ENCODE measurements at regions not wholly inside any gene's neighbourhood (a gene's known extent, or its start where the extent isn't known, plus 50 kb on each side); places are given as distances from the start of the nearest gene placed in this dataset.

DNA sequence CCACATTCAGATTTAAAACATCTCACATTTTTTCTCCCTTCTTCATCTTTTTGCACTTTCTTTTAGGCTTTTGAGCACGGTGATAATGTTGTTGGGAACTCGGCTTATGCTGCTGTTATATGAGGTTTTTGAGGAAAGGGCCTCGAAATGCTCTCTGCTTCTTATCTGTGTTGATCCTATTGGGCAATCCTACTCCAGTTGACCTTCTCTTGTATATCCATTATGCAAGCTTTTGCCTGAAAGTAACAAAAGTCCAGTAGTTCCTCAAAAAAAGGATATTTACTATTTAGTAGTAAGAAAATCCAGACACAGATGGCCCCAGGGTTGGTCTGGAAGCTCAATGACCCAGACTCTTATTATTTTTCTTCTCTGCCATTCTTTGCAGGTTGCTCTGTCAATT lies 57.7 kb upstream of the SPANXB1 start:
- H3K4me3 ChIP-seq (ENCODE audit: insufficient read depth, low read depth, low read length) = no peak overlapping the region
- no peaks in the 10 kb centered on the region for H3K36me3 ChIP-seq (replicated peaks; ENCODE audit: control insufficient read depth, insufficient read depth, low read length)
- no peaks in the 10 kb centered on the region for H3K27me3 ChIP-seq (ENCODE audit: control insufficient read depth, insufficient read depth, low read length)
- no peak for DNase-seq

DNA sequence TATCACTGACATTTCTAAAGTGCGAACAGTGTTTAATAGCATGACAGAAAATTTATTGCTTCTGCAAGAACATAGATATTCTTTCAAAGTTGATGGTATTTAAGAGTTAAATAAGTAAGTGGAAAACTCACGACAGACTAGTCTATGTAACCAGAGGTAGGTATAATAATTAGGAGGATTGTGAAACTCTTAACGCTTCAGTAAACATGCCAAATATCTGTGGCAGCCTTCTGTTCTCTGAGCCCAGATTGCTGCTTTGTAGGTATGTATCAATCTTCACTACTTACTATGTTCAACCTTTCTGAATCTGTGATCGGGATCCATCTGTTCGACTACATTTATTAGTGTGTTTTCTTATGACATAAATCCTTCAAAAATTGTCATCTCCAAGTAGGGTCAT lies 53.6 kb upstream of the SPANXB1 start:
- DNase-seq = no peak
- Histone ChIP-seq H3K27me3 (ENCODE audit: control insufficient read depth, insufficient read depth, low read length) (no peaks in the 10 kb centered on the region), H3K4me3 (ENCODE audit: insufficient read depth, low read depth, low read length) (no peak overlapping the region), H3K36me3 (replicated peaks; ENCODE audit: control insufficient read depth, insufficient read depth, low read length) (no peaks in the 10 kb centered on the region)

DNA sequence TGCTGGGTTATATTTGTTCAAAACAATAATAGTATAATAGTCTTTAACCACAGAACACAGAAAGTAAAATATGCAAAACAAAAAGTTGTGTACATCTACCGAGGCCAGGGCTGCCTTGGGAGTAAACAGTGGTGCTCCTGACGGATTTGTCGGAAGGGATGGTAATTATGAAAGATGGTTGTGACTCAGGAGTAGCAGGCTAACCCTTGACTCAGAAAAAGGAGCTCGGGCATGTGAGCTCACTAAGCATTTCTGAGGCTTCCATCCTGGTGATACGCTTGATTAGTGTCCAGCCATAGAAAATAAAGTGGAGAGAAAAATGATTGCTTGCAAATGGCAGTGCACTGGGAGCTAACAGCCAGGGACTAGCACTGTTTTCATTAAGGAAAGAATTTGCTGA lies 53.2 kb upstream of the SPANXB1 start:
- Histone ChIP-seq H3K4me3 (ENCODE audit: insufficient read depth, low read depth, low read length) (no peak overlapping the region), H3K27me3 (ENCODE audit: control insufficient read depth, insufficient read depth, low read length) (no peaks in the 10 kb centered on the region), H3K36me3 (replicated peaks; ENCODE audit: control insufficient read depth, insufficient read depth, low read length) (no peaks in the 10 kb centered on the region)
- no peak for DNase-seq

Data from H7 (cell line).